ENCODE measurements at regions not wholly inside any gene's neighbourhood (a gene's known extent, or its start where the extent isn't known, plus 50 kb on each side); places are given as distances from the start of the nearest gene placed in this dataset.

- no peak overlapping the region for H3K9ac ChIP-seq (ENCODE audit: low read length)
- H3K27me3 ChIP-seq (ENCODE audit: low read length) = no peaks in the 10 kb centered on the region
- no peaks in the 10 kb centered on the region for H4K20me1 ChIP-seq (ENCODE audit: insufficient read depth, low read depth, low read length)
- H3K36me3 ChIP-seq (ENCODE audit: insufficient read depth, low read length) = no peaks in the 10 kb centered on the region
- no peak overlapping the region for H3K4me3 ChIP-seq (ENCODE audit: low read length)
- H3K79me2 ChIP-seq (ENCODE audit: low read length) = no peaks in the 10 kb centered on the region
- H3K4me1 ChIP-seq (ENCODE audit: low read length) = no peaks in the 10 kb centered on the region
- no peak overlapping the region for H3K27ac ChIP-seq (ENCODE audit: low read length)
- no peak for DNase-seq
- no peak overlapping the region for H2AFZ ChIP-seq (ENCODE audit: low read length)
- no peaks in the 10 kb centered on the region for H3K9me3 ChIP-seq (ENCODE audit: low read length)
- H3K4me2 ChIP-seq (ENCODE audit: low read depth, low read length, poor library complexity, severe bottlenecking) = no peak overlapping the region
- H3K9me2 ChIP-seq (replicated peaks; ENCODE audit: insufficient read depth, low read length) = no peaks in the 10 kb centered on the region
Measured at GRCh38 chr3:176647987-176648386, 549.3 kb downstream of the TBL1XR1 start.

GRCh38 chr3:176633511-176633910, 563.8 kb downstream of the TBL1XR1 start:
- no peak overlapping the region for H3K27ac ChIP-seq (ENCODE audit: low read length)
- no peaks in the 10 kb centered on the region for H3K9me3 ChIP-seq (ENCODE audit: low read length)
- no peaks in the 10 kb centered on the region for H3K79me2 ChIP-seq (ENCODE audit: low read length)
- no peaks in the 10 kb centered on the region for H3K4me1 ChIP-seq (ENCODE audit: low read length)
- no peaks in the 10 kb centered on the region for H3K9me2 ChIP-seq (replicated peaks; ENCODE audit: insufficient read depth, low read length)
- no peaks in the 10 kb centered on the region for H3K36me3 ChIP-seq (ENCODE audit: insufficient read depth, low read length)
- no peak overlapping the region for H3K4me3 ChIP-seq (ENCODE audit: low read length)
- H3K9ac ChIP-seq (ENCODE audit: low read length) = no peak overlapping the region
- no peak overlapping the region for H3K4me2 ChIP-seq (ENCODE audit: low read depth, low read length, poor library complexity, severe bottlenecking)
- no peaks in the 10 kb centered on the region for H4K20me1 ChIP-seq (ENCODE audit: insufficient read depth, low read depth, low read length)
- H2AFZ ChIP-seq (ENCODE audit: low read length) = no peak overlapping the region
- DNase-seq = no peak
- no peaks in the 10 kb centered on the region for H3K27me3 ChIP-seq (ENCODE audit: low read length)

GRCh38 chr3:176632925-176633324, 564.4 kb downstream of the TBL1XR1 start:
- Histone ChIP-seq H3K36me3 (ENCODE audit: insufficient read depth, low read length) (no peaks in the 10 kb centered on the region), H3K79me2 (ENCODE audit: low read length) (no peaks in the 10 kb centered on the region), H3K27me3 (ENCODE audit: low read length) (no peaks in the 10 kb centered on the region), H3K9me2 (replicated peaks; ENCODE audit: insufficient read depth, low read length) (no peaks in the 10 kb centered on the region), H3K4me2 (ENCODE audit: low read depth, low read length, poor library complexity, severe bottlenecking) (no peak overlapping the region), H3K9me3 (ENCODE audit: low read length) (no peaks in the 10 kb centered on the region), H2AFZ (ENCODE audit: low read length) (no peak overlapping the region), H3K4me1 (ENCODE audit: low read length) (no peaks in the 10 kb centered on the region), H4K20me1 (ENCODE audit: insufficient read depth, low read depth, low read length) (no peaks in the 10 kb centered on the region), H3K9ac (ENCODE audit: low read length) (no peak overlapping the region), H3K4me3 (ENCODE audit: low read length) (no peak overlapping the region), H3K27ac (ENCODE audit: low read length) (no peak overlapping the region)
- DNase-seq = no peak

GRCh38 chr3:176631165-176631564, 566.1 kb downstream of the TBL1XR1 start:
- H3K4me3 ChIP-seq (ENCODE audit: low read length) = no peak overlapping the region
- H2AFZ ChIP-seq (ENCODE audit: low read length) = no peak overlapping the region
- no peak overlapping the region for H3K27ac ChIP-seq (ENCODE audit: low read length)
- H3K27me3 ChIP-seq (ENCODE audit: low read length) = no peaks in the 10 kb centered on the region
- DNase-seq = no peak
- H3K36me3 ChIP-seq (ENCODE audit: insufficient read depth, low read length) = no peaks in the 10 kb centered on the region
- no peaks in the 10 kb centered on the region for H3K79me2 ChIP-seq (ENCODE audit: low read length)
- no peaks in the 10 kb centered on the region for H3K4me1 ChIP-seq (ENCODE audit: low read length)
- no peak overlapping the region for H3K4me2 ChIP-seq (ENCODE audit: low read depth, low read length, poor library complexity, severe bottlenecking)
- H3K9me3 ChIP-seq (ENCODE audit: low read length) = no peaks in the 10 kb centered on the region
- H4K20me1 ChIP-seq (ENCODE audit: insufficient read depth, low read depth, low read length) = no peaks in the 10 kb centered on the region
- H3K9me2 ChIP-seq (replicated peaks; ENCODE audit: insufficient read depth, low read length) = no peaks in the 10 kb centered on the region
- H3K9ac ChIP-seq (ENCODE audit: low read length) = no peak overlapping the region

- Histone ChIP-seq H3K27ac (ENCODE audit: low read length) (no peak overlapping the region), H3K4me1 (ENCODE audit: low read length) (no peaks in the 10 kb centered on the region), H3K9me3 (ENCODE audit: low read length) (no peaks in the 10 kb centered on the region), H3K36me3 (ENCODE audit: insufficient read depth, low read length) (no peaks in the 10 kb centered on the region), H4K20me1 (ENCODE audit: insufficient read depth, low read depth, low read length) (no peaks in the 10 kb centered on the region), H2AFZ (ENCODE audit: low read length) (no peak overlapping the region), H3K9ac (ENCODE audit: low read length) (no peak overlapping the region), H3K9me2 (replicated peaks; ENCODE audit: insufficient read depth, low read length) (no peaks in the 10 kb centered on the region), H3K4me2 (ENCODE audit: low read depth, low read length, poor library complexity, severe bottlenecking) (no peak overlapping the region), H3K27me3 (ENCODE audit: low read length) (no peaks in the 10 kb centered on the region), H3K4me3 (ENCODE audit: low read length) (no peak overlapping the region), H3K79me2 (ENCODE audit: low read length) (no peaks in the 10 kb centered on the region)
- DNase-seq = no peak
Measured at GRCh38 chr3:176628101-176628639, 569.1 kb downstream of the TBL1XR1 start.

GRCh38 chr3:176623468-176624150, 573.7 kb downstream of the TBL1XR1 start:
- Histone ChIP-seq H3K36me3 (ENCODE audit: insufficient read depth, low read length) (no peaks in the 10 kb centered on the region), H3K27ac (ENCODE audit: low read length) (no peak overlapping the region), H3K9me2 (replicated peaks; ENCODE audit: insufficient read depth, low read length) (no peaks in the 10 kb centered on the region), H3K27me3 (ENCODE audit: low read length) (no peaks in the 10 kb centered on the region), H2AFZ (ENCODE audit: low read length) (no peak overlapping the region), H3K9ac (ENCODE audit: low read length) (no peak overlapping the region), H3K79me2 (ENCODE audit: low read length) (no peaks in the 10 kb centered on the region), H4K20me1 (ENCODE audit: insufficient read depth, low read depth, low read length) (no peaks in the 10 kb centered on the region), H3K9me3 (ENCODE audit: low read length) (no peaks in the 10 kb centered on the region), H3K4me3 (ENCODE audit: low read length) (no peak overlapping the region), H3K4me1 (ENCODE audit: low read length) (no peaks in the 10 kb centered on the region), H3K4me2 (ENCODE audit: low read depth, low read length, poor library complexity, severe bottlenecking) (no peak overlapping the region)
- DNase-seq = no peak

GRCh38 chr3:176619833-176620232, 577.4 kb downstream of the TBL1XR1 start:
- Histone ChIP-seq H3K36me3 (ENCODE audit: insufficient read depth, low read length) (no peaks in the 10 kb centered on the region), H2AFZ (ENCODE audit: low read length) (no peak overlapping the region), H3K4me2 (ENCODE audit: low read depth, low read length, poor library complexity, severe bottlenecking) (no peak overlapping the region), H3K9me2 (replicated peaks; ENCODE audit: insufficient read depth, low read length) (no peaks in the 10 kb centered on the region), H3K4me1 (ENCODE audit: low read length) (no peaks in the 10 kb centered on the region), H3K4me3 (ENCODE audit: low read length) (no peak overlapping the region), H3K27ac (ENCODE audit: low read length) (no peak overlapping the region), H3K9ac (ENCODE audit: low read length) (no peak overlapping the region), H4K20me1 (ENCODE audit: insufficient read depth, low read depth, low read length) (no peaks in the 10 kb centered on the region), H3K9me3 (ENCODE audit: low read length) (no peaks in the 10 kb centered on the region), H3K27me3 (ENCODE audit: low read length) (no peaks in the 10 kb centered on the region), H3K79me2 (ENCODE audit: low read length) (no peaks in the 10 kb centered on the region)
- DNase-seq = no peak

- no peaks in the 10 kb centered on the region for H3K4me1 ChIP-seq (ENCODE audit: low read length)
- no peaks in the 10 kb centered on the region for H3K36me3 ChIP-seq (ENCODE audit: insufficient read depth, low read length)
- H3K27me3 ChIP-seq (ENCODE audit: low read length) = no peaks in the 10 kb centered on the region
- no peaks in the 10 kb centered on the region for H4K20me1 ChIP-seq (ENCODE audit: insufficient read depth, low read depth, low read length)
- H3K9ac ChIP-seq (ENCODE audit: low read length) = no peak overlapping the region
- H3K9me3 ChIP-seq (ENCODE audit: low read length) = no peaks in the 10 kb centered on the region
- no peak overlapping the region for H3K27ac ChIP-seq (ENCODE audit: low read length)
- H3K4me3 ChIP-seq (ENCODE audit: low read length) = no peak overlapping the region
- H3K79me2 ChIP-seq (ENCODE audit: low read length) = no peaks in the 10 kb centered on the region
- no peak overlapping the region for H2AFZ ChIP-seq (ENCODE audit: low read length)
- no peak for DNase-seq
- no peaks in the 10 kb centered on the region for H3K9me2 ChIP-seq (replicated peaks; ENCODE audit: insufficient read depth, low read length)
- no peak overlapping the region for H3K4me2 ChIP-seq (ENCODE audit: low read depth, low read length, poor library complexity, severe bottlenecking)
Measured at GRCh38 chr3:176615826-176616225, 581.5 kb downstream of the TBL1XR1 start.
